ENCODE measurements at regions not wholly inside any gene's neighbourhood (a gene's known extent, or its start where the extent isn't known, plus 50 kb on each side); places are given as distances from the start of the nearest gene placed in this dataset.

- TF ChIP-seq GATA3 (IDR thresholded peaks at IDR 0.05; ENCODE audit: low read depth, low read length): no peak
- TF ChIP-seq GATA2 (IDR thresholded peaks at IDR 0.05; ENCODE audit: low read depth, low read length): no peak
Measured at GRCh38 chr18:6493194-6493593, 78.5 kb upstream of the L3MBTL4 start.
